PC-9 (cell line): ENCODE measurements at regions not wholly inside any gene's neighbourhood (a gene's known extent, or its start where the extent isn't known, plus 50 kb on each side); places are given as distances from the start of the nearest gene placed in this dataset.

Source experiments
- CTCF ChIP-seq: fragments of 200-600 bp; sonication (generic); conservative IDR thresholded peaks from 2 replicates; pipeline ENCODE4 v1.6.1; 2017; ENCODE audit warnings: mixed run types, antibody characterized with exemption, mild to moderate bottlenecking, moderate library complexity
- EZH2 ChIP-seq: fragments of 200-600 bp; sonication (generic); IDR thresholded peaks from 2 replicates; pipeline ENCODE4 v1.8.0; 2017; ENCODE audit warnings: antibody characterized with exemption, low read depth

- TF ChIP-seq CTCF = peak; percentile 62; the same call in 1 of the 2 replicates
- TF ChIP-seq EZH2 = no peak
Observed at GRCh38 chr2:71277536-71278103, 50.7 kb upstream of the PAIP2B start.
